ENCODE measurements at regions not wholly inside any gene's neighbourhood (a gene's known extent, or its start where the extent isn't known, plus 50 kb on each side); places are given as distances from the start of the nearest gene placed in this dataset.

DNA sequence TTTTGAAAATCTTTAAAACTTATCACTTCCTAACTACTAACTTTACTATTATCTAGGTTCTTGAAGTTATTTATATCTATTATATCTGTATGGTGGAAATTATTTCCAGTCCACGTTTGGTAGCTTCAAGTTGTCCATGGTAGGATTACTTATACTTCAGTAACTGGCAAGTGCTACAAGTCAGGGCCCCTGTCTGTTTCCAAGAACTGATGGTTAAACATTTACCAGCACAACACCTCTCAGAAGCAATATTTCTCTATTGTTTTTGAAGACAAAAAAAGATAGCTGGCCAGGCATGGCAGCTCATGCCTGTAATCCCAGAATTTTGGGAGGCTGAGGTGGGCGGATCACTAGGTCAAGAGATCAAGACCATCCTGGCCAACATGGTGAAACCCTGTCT, 240.4 kb upstream of the RHOBTB1 start:
- TF ChIP-seq, protein P1, sequence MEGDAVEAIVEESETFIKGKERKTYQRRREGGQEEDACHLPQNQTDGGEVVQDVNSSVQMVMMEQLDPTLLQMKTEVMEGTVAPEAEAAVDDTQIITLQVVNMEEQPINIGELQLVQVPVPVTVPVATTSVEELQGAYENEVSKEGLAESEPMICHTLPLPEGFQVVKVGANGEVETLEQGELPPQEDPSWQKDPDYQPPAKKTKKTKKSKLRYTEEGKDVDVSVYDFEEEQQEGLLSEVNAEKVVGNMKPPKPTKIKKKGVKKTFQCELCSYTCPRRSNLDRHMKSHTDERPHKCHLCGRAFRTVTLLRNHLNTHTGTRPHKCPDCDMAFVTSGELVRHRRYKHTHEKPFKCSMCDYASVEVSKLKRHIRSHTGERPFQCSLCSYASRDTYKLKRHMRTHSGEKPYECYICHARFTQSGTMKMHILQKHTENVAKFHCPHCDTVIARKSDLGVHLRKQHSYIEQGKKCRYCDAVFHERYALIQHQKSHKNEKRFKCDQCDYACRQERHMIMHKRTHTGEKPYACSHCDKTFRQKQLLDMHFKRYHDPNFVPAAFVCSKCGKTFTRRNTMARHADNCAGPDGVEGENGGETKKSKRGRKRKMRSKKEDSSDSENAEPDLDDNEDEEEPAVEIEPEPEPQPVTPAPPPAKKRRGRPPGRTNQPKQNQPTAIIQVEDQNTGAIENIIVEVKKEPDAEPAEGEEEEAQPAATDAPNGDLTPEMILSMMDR (IDR thresholded peaks at IDR 0.05): no peak
- TF ChIP-seq NR3C1 (CRISPR knock-in tag; conservative IDR thresholded peaks at IDR 0.05; ENCODE audit: low read depth) (no peak), ATF1 (CRISPR knock-in tag; IDR thresholded peaks at IDR 0.05) (no peak), TP53 (CRISPR knock-in tag; IDR thresholded peaks at IDR 0.05) (no peak), TEAD4 (CRISPR knock-in tag; IDR thresholded peaks at IDR 0.05) (no peak), ZNF263 (CRISPR knock-in tag; IDR thresholded peaks at IDR 0.05; ENCODE audit: low read depth) (no peak), ETV6 (CRISPR knock-in tag; IDR thresholded peaks at IDR 0.05) (no peak), HMGA2 (CRISPR knock-in tag; IDR thresholded peaks at IDR 0.05) (no peak), FOXK1 (CRISPR knock-in tag; IDR thresholded peaks at IDR 0.05) (no peak)
- TF ChIP-seq, protein P2, sequence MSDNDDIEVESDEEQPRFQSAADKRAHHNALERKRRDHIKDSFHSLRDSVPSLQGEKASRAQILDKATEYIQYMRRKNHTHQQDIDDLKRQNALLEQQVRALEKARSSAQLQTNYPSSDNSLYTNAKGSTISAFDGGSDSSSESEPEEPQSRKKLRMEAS (CRISPR knock-in tag; IDR thresholded peaks at IDR 0.05): no peak
- TF ChIP-seq, protein P3, sequence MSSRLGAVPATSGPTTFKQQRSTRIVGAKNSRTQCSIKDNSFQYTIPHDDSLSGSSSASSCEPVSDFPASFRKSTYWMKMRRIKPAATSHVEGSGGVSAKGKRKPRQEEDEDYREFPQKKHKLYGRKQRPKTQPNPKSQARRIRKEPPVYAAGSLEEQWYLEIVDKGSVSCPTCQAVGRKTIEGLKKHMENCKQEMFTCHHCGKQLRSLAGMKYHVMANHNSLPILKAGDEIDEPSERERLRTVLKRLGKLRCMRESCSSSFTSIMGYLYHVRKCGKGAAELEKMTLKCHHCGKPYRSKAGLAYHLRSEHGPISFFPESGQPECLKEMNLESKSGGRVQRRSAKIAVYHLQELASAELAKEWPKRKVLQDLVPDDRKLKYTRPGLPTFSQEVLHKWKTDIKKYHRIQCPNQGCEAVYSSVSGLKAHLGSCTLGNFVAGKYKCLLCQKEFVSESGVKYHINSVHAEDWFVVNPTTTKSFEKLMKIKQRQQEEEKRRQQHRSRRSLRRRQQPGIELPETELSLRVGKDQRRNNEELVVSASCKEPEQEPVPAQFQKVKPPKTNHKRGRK (CRISPR knock-in tag; IDR thresholded peaks at IDR 0.05; ENCODE audit: borderline replicate concordance): no peak
- TF ChIP-seq, protein P4, sequence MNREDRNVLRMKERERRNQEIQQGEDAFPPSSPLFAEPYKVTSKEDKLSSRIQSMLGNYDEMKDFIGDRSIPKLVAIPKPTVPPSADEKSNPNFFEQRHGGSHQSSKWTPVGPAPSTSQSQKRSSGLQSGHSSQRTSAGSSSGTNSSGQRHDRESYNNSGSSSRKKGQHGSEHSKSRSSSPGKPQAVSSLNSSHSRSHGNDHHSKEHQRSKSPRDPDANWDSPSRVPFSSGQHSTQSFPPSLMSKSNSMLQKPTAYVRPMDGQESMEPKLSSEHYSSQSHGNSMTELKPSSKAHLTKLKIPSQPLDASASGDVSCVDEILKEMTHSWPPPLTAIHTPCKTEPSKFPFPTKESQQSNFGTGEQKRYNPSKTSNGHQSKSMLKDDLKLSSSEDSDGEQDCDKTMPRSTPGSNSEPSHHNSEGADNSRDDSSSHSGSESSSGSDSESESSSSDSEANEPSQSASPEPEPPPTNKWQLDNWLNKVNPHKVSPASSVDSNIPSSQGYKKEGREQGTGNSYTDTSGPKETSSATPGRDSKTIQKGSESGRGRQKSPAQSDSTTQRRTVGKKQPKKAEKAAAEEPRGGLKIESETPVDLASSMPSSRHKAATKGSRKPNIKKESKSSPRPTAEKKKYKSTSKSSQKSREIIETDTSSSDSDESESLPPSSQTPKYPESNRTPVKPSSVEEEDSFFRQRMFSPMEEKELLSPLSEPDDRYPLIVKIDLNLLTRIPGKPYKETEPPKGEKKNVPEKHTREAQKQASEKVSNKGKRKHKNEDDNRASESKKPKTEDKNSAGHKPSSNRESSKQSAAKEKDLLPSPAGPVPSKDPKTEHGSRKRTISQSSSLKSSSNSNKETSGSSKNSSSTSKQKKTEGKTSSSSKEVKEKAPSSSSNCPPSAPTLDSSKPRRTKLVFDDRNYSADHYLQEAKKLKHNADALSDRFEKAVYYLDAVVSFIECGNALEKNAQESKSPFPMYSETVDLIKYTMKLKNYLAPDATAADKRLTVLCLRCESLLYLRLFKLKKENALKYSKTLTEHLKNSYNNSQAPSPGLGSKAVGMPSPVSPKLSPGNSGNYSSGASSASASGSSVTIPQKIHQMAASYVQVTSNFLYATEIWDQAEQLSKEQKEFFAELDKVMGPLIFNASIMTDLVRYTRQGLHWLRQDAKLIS (CRISPR knock-in tag; IDR thresholded peaks at IDR 0.05; ENCODE audit: borderline replicate concordance): no peak
- TF ChIP-seq, protein P5, sequence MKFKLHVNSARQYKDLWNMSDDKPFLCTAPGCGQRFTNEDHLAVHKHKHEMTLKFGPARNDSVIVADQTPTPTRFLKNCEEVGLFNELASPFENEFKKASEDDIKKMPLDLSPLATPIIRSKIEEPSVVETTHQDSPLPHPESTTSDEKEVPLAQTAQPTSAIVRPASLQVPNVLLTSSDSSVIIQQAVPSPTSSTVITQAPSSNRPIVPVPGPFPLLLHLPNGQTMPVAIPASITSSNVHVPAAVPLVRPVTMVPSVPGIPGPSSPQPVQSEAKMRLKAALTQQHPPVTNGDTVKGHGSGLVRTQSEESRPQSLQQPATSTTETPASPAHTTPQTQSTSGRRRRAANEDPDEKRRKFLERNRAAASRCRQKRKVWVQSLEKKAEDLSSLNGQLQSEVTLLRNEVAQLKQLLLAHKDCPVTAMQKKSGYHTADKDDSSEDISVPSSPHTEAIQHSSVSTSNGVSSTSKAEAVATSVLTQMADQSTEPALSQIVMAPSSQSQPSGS (CRISPR knock-in tag; IDR thresholded peaks at IDR 0.05; ENCODE audit: borderline replicate concordance, low read depth): no peak
